ENCODE measurements at regions not wholly inside any gene's neighbourhood (a gene's known extent, or its start where the extent isn't known, plus 50 kb on each side); places are given as distances from the start of the nearest gene placed in this dataset.

DNA sequence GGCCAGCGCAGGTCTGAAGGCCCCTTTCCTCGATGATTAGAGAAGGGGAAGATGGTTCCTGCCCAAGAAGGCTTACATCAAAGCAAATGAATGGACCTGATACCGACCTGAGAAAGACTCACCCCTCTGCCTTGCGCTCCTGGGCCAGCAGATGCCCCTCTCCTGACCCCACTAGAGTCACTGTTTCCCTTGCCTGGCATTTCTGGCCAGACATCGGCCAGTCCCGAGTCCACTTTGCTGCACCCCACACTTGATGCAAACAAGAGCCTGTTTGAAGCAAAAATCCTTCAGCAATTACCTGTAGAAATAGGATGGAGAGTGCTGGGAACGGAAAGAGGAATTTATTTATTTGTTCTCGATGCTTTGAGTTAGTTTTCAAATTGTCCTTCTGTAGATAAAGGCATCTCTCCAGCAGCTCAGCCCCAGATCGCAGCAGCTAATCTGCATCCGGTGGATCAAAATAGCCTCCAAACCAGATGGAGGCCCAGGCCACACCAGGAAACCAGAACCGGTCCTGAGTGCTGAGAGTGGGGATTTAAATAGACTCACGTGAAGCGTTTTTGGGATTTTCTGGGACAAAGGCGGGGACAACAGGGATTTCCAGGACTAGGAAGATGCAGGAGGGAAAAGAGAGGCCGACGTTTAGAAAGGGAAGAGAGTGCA lies 148.6 kb downstream of the TRIM29 start:
- TF ChIP-seq, protein P1, sequence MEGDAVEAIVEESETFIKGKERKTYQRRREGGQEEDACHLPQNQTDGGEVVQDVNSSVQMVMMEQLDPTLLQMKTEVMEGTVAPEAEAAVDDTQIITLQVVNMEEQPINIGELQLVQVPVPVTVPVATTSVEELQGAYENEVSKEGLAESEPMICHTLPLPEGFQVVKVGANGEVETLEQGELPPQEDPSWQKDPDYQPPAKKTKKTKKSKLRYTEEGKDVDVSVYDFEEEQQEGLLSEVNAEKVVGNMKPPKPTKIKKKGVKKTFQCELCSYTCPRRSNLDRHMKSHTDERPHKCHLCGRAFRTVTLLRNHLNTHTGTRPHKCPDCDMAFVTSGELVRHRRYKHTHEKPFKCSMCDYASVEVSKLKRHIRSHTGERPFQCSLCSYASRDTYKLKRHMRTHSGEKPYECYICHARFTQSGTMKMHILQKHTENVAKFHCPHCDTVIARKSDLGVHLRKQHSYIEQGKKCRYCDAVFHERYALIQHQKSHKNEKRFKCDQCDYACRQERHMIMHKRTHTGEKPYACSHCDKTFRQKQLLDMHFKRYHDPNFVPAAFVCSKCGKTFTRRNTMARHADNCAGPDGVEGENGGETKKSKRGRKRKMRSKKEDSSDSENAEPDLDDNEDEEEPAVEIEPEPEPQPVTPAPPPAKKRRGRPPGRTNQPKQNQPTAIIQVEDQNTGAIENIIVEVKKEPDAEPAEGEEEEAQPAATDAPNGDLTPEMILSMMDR (IDR thresholded peaks at IDR 0.05; ENCODE audit: low read depth, low read length, missing control alignments) = no peak
- DNase-seq (ENCODE audit: extremely low read depth, low read depth) = no peak
- no peak overlapping the region for H3K4me3 ChIP-seq (replicated peaks; ENCODE audit: low read depth, low read length)

DNA sequence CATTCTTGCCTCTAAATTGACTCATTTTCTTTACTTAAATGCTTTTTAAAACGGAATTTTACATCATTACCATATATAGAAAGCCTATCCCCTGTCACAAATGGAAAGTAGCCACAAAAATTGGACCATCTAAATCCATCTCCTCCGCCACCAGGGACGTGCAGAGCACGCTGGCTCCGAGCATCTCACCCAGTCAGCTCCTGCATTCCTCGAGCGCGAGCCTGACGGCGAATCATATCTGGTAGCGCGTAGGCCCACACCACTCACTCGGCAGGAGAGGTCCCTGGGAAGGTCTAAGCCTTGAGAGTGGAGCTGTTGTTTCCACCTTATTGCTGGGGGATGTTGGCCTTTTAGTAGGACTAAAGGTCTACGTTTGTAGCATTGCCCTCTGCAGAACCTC lies 152.4 kb downstream of the TRIM29 start:
- no peak for DNase-seq (ENCODE audit: extremely low read depth, low read depth)
- TF ChIP-seq, protein P1 (IDR thresholded peaks at IDR 0.05; ENCODE audit: low read depth, low read length, missing control alignments) = no peak
- no peak overlapping the region for H3K4me3 ChIP-seq (replicated peaks; ENCODE audit: low read depth, low read length)

DNA sequence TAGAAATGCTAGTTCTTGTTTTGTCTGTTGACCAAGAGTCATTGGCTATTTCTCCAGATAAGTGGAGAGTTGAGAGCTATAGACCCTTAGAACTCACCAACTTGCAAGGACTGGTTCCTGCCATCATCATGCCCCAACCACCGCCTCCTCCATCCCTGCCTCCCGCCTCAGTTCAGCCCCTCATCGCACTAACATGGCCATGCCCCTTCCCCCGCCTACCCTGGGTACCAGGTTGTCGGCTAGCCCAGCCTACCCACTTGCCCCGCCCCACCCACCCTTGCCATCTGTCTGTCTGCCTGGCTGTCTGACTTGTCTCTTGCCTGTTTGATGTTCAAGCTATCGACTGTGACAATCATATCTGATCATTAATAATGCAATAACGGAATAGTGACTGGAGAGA lies 154.1 kb downstream of the TRIM29 start:
- TF ChIP-seq, protein P1 (IDR thresholded peaks at IDR 0.05; ENCODE audit: low read depth, low read length, missing control alignments) = no peak
- H3K4me3 ChIP-seq (replicated peaks; ENCODE audit: low read depth, low read length) = no peak overlapping the region
- no peak for DNase-seq (ENCODE audit: extremely low read depth, low read depth)

DNA sequence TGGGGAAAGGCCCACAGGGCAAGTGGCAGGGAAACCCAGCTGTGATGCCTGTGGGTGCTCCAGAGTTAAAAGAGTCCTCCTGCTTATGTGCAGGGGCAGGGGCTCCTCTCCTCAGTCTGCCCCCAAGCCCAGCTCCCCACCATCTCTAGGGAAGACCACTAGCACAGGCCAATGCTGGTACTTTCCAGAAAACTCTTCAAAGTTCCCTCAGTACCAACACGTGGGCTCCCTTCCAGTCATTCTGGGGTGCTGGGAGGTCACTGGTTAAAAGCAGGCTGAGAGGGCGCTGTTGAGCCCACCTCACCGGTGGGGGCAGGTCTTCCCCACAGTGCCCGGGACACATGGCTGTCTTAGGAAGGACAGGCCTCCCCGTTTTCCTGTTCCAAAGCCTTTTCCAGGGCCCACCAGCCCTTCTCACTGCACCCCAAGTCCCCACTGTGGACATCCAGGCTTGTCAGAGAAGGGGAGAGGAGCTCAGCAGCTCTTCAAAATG lies 154.6 kb downstream of the TRIM29 start:
- TF ChIP-seq, protein P1 (IDR thresholded peaks at IDR 0.05; ENCODE audit: low read depth, low read length, missing control alignments) = no peak
- DNase-seq (ENCODE audit: extremely low read depth, low read depth) = no peak
- H3K4me3 ChIP-seq (replicated peaks; ENCODE audit: low read depth, low read length) = no peak overlapping the region

DNA sequence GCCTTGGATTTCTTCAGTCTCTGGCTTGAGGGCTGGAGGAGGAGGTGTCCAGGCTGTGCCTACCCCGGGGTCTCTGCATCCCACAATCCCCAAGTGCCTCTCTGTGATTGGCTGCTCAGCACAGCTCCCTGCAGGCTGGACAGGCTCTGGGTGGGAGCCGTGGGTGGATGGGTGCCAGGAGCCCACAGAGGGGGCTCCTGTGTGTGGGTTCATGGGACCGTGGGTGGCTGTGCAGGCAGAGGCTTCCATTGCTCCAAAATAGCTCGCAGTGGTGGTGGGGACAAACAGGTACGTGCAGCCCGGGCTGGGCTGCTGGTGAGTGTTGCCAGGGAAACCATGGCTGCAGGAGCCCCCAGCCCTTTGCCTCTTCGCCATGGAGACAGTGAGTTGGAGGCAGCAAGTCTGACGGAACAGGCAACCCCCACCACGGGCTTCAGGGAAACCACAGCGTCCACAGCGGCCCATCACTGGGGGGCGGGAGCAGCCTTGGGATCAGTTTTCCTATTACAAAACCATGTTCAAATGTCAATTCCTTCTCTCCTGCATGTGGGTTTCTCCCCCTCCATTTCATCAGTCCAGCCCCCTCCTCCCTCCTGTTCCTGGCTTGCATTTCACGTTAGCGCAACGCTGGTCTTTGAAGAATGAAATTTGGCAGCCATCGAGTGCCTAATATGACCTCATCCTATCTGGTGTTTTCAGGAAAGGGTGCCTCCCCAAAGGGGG lies 155.2 kb downstream of the TRIM29 start:
- DNase-seq (ENCODE audit: extremely low read depth, low read depth) = no peak
- H3K4me3 ChIP-seq (replicated peaks; ENCODE audit: low read depth, low read length) = no peak overlapping the region
- TF ChIP-seq, protein P1 (IDR thresholded peaks at IDR 0.05; ENCODE audit: low read depth, low read length, missing control alignments) = no peak

DNA sequence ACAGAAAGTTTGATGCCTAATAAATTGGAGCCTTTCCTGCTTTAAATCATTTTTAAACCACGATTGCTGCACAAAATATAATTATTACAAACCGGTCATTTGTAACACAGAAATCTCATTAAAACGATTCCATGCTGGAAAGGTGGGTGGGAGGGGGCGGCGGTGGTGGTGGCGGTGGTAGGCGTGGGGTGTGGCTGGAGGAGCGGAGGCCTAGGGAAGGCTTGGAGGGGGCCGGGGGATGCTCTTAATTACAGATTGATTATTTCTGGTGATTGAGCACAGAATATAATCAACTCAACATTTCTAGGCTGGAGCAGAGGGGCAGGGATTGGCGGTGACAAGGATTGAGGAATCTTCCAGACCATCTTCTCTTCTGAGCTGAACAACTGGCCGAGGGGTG lies 157.5 kb downstream of the TRIM29 start:
- H3K4me3 ChIP-seq (replicated peaks; ENCODE audit: low read depth, low read length) = no peak overlapping the region
- TF ChIP-seq, protein P1 (IDR thresholded peaks at IDR 0.05; ENCODE audit: low read depth, low read length, missing control alignments) = no peak
- DNase-seq (ENCODE audit: extremely low read depth, low read depth) = no peak

All from HFF-Myc (cell line).